ENCODE measurements at regions not wholly inside any gene's neighbourhood (a gene's known extent, or its start where the extent isn't known, plus 50 kb on each side); places are given as distances from the start of the nearest gene placed in this dataset.

- ATAC-seq (no peak), FAIRE-seq (no peak), DNase-seq (ENCODE audit: extremely low read depth in 1 of 4, low spot score in 3 of 4) (no peak)
- H3K79me2 ChIP-seq (ENCODE audit: control insufficient read depth, insufficient read depth, low read length): no peaks in the 10 kb centered on the region
- ChIA-PET CTCF (ENCODE audit: low intra/inter-chr PET ratio) (no interaction called here), POLR2A (no interaction called here)
- no peaks in the 10 kb centered on the region for H3K9me3 ChIP-seq (replicated peaks; ENCODE audit: control insufficient read depth, insufficient read depth, low read depth, low read length)
- BruUV-seq (replicated peaks): no TSS peak
- H3K9ac ChIP-seq (ENCODE audit: insufficient read depth in 1 of 2, low read depth in 2 of 2, low read length in 2 of 2): no peak overlapping the region
- no peaks in the 10 kb centered on the region; a peak in 1 of 5 replicates for H3K27me3 ChIP-seq (ENCODE audit: control insufficient read depth in 2 of 2, insufficient read depth in 2 of 2, low read length in 2 of 2)
- no peaks in the 10 kb centered on the region for H3K4me1 ChIP-seq (replicated peaks in 1 of 2; ENCODE audit: control insufficient read depth in 2 of 2, insufficient read depth in 2 of 2, low read length in 2 of 2)
- no peak overlapping the region for H3K4me2 ChIP-seq (ENCODE audit: insufficient read depth, low read length)
- no peak overlapping the region for H2AFZ ChIP-seq (ENCODE audit: low read depth, low read length)
- 0% methylated on average over 10 of the region's 10 CpGs for WGBS (ENCODE audit: insufficient coverage, low coverage, missing lambda C conversion rate)
- no peak overlapping the region for H3K27ac ChIP-seq (ENCODE audit: extremely low read depth, low read depth, low read length)
- no peaks in the 10 kb centered on the region for H3K9me1 ChIP-seq (ENCODE audit: control insufficient read depth, insufficient read depth, low read length)
- in situ Hi-C loops (cut with MboI) (no loop called here), intact Hi-C loops (cut with micrococcal nuclease) (no loop called here)
- TF ChIP-seq STAG1 (CRISPR knock-in tag; IDR thresholded peaks at IDR 0.05; ENCODE audit: borderline replicate concordance): no peak
- TF ChIP-seq ZNF311 (CRISPR knock-in tag; IDR thresholded peaks at IDR 0.05): no peak
- no peak for TF ChIP-seq HINFP (tag; conservative IDR thresholded peaks at IDR 0.05; ENCODE audit: low read depth)
- TF ChIP-seq CSDE1 (IDR thresholded peaks at IDR 0.05): no peak
- no peak for TF ChIP-seq SIRT6 (IDR thresholded peaks at IDR 0.05; ENCODE audit: low read depth, low read length)
- TF ChIP-seq ZNF24 (IDR thresholded peaks at IDR 0.05): no peak
- TF ChIP-seq ZFP30 (CRISPR knock-in tag; IDR thresholded peaks at IDR 0.05; ENCODE audit: borderline replicate concordance): no peak
- no peak for TF ChIP-seq HMBOX1 (IDR thresholded peaks at IDR 0.05)
- no peak for TF ChIP-seq TAF9B (IDR thresholded peaks at IDR 0.05; ENCODE audit: partially characterized antibody)
- no peaks in the 10 kb centered on the region for H3K36me3 ChIP-seq (ENCODE audit: control insufficient read depth, insufficient read depth, low read length)
- no peak overlapping the region for H3K4me3 ChIP-seq
- H4K20me1 ChIP-seq (replicated peaks; ENCODE audit: control insufficient read depth, insufficient read depth, low read length): no peaks in the 10 kb centered on the region
Observed at GRCh38 chr14:104364830-104365229, 214.7 kb upstream of the C14orf180 start.

Measured in K562 (cell line).